Kidney (tissue), 13 donors: ENCODE measurements at regions not wholly inside any gene's neighbourhood (a gene's known extent, or its start where the extent isn't known, plus 50 kb on each side); places are given as distances from the start of the nearest gene placed in this dataset.

Experiments
- DNase-seq, 5 donors: peaks; one replicate each; pipeline ENCODE4 v3.0.0-alpha.2; 2013 to 2020
- FAIRE-seq: peaks from 2 replicates; lab custom pipeline; 2012; peaks lifted over from hg19 to GRCh38; lab: Jason Lieb, UNC
- H3K27ac ChIP-seq, 2 donors: one replicate each; pipeline ENCODE4 v1.7.0; 2013; ENCODE audit warnings: low read depth in 2 of 2, low read length in 2 of 2, inconsistent platforms in 1 of 2
- H3K27me3 ChIP-seq: one replicate; pipeline ENCODE4 v1.7.1; 2013; ENCODE audit warnings: low read length, inconsistent platforms; ENCODE audit not compliant: control insufficient read depth, insufficient read depth
- H3K36me3 ChIP-seq, 3 donors: one replicate each; pipeline versions ENCODE4 v1.7.0 to v1.7.1; 2013; ENCODE audit warnings: low read length in 3 of 3, control low read depth in 1 of 3, inconsistent platforms in 1 of 3; ENCODE audit not compliant: insufficient read depth in 3 of 3, control insufficient read depth in 2 of 3
- H3K4me1 ChIP-seq, 3 donors: one replicate each; pipeline versions ENCODE4 v1.7.0 to v1.7.1; 2013; ENCODE audit warnings: low read length in 3 of 3, inconsistent platforms in 1 of 3, low read depth in 1 of 3; ENCODE audit not compliant: control insufficient read depth in 2 of 3, insufficient read depth in 2 of 3
- H3K4me3 ChIP-seq, 3 donors: one replicate each; pipeline versions ENCODE4 v1.7.0 to v1.8.1; 2013; ENCODE audit warnings: low read length in 3 of 3, control low read depth in 1 of 3, inconsistent platforms in 1 of 3
- H3K9ac ChIP-seq, 3 donors: one replicate each; pipeline versions ENCODE4 v1.7.0 to v1.7.1; 2013; ENCODE audit warnings: low read length in 3 of 3, control low read depth in 1 of 3, inconsistent platforms in 1 of 3
- H3K9me3 ChIP-seq, 3 donors: one replicate each; pipeline versions ENCODE4 v1.7.0 to v1.7.1; 2013; ENCODE audit warnings: low read length in 3 of 3, control low read depth in 1 of 3, inconsistent platforms in 1 of 3; ENCODE audit not compliant: control insufficient read depth in 2 of 3, insufficient read depth in 1 of 3
- CTCF ChIP-seq: IDR thresholded peaks from 3 replicates; pipeline ENCODE4 v1.5.1; 2012; ENCODE audit warnings: mild to moderate bottlenecking, moderate library complexity, borderline replicate concordance; ENCODE audit not compliant: insufficient read depth; ENCODE audit errors: extremely low read depth
- intact Hi-C: fragments of 100-400 bp; cut with DNase I; formaldehyde crosslinking; loops from one replicate; pipeline ENCODE4 v1.11.1; 2022
- donor health status: control.
- donor health status: control.
- donor health status: control.
- donor health status: control.
- donor health status: control.
- donor health status: DM: yes; HTN: yes; CAD: no.
- donor health status: Normal renal cell carcinoma (clear cell type).

- peak overlapping the region in 1 of 2 donors; percentile 8 for H3K27ac ChIP-seq
- DNase-seq (no peak), FAIRE-seq (no peak)
Observed at GRCh38 chr4:138912704-138913340, 102.8 kb upstream of the NOCT start.

GRCh38 chr4:138911909-138912703, 103.5 kb upstream of the NOCT start:
- no peak for TF ChIP-seq CTCF
- Histone ChIP-seq H3K36me3 (no peaks in the 10 kb centered on the region), H3K4me3 (no peak overlapping the region), H3K27me3 (no peaks in the 10 kb centered on the region), H3K9ac (no peak overlapping the region), H3K4me1 (peaks cover 0 to 12% (median 0%) of the 10 kb centered on the region in 3 donors), H3K9me3 (no peaks in the 10 kb centered on the region), H3K27ac (peak overlapping the region in 1 of 2 donors; percentile 10)
- peak in 3 of 5 donors; percentile 31 to 84 (median 47) for DNase-seq
- intact Hi-C loops = no loop called here
- FAIRE-seq = no peak

More at GRCh38 chr4:138912704-138913340, 102.8 kb upstream of the NOCT start:
- no peaks in the 10 kb centered on the region for H3K36me3 ChIP-seq
- TF ChIP-seq CTCF = no peak
- intact Hi-C loops = no loop called here
- no peaks in the 10 kb centered on the region for H3K27me3 ChIP-seq
- H3K4me1 ChIP-seq = peaks cover 0 to 12% (median 0%) of the 10 kb centered on the region in 3 donors
- H3K4me3 ChIP-seq = no peak overlapping the region
- no peaks in the 10 kb centered on the region for H3K9me3 ChIP-seq
- no peak overlapping the region for H3K9ac ChIP-seq

- no peak overlapping the region for H3K9ac ChIP-seq
- no peaks in the 10 kb centered on the region for H3K27me3 ChIP-seq
- H3K36me3 ChIP-seq = no peaks in the 10 kb centered on the region
- FAIRE-seq (no peak), DNase-seq (peak; percentile 68 to 85 (median 80))
- intact Hi-C loops = no loop called here
- no peak overlapping the region for H3K4me3 ChIP-seq
- H3K4me1 ChIP-seq = peaks cover 0 to 12% (median 0%) of the 10 kb centered on the region in 3 donors
- TF ChIP-seq CTCF = no peak
- H3K27ac ChIP-seq = peak overlapping the region in 1 of 2 donors; percentile 45
- no peaks in the 10 kb centered on the region for H3K9me3 ChIP-seq
Observed at GRCh38 chr4:138910914-138911336, 104.7 kb upstream of the NOCT start.
